ENCODE measurements at regions not wholly inside any gene's neighbourhood (a gene's known extent, or its start where the extent isn't known, plus 50 kb on each side); places are given as distances from the start of the nearest gene placed in this dataset.
A peak's percentile ranks its signal among the peaks of the same experiment; 100 is the strongest.

DNA sequence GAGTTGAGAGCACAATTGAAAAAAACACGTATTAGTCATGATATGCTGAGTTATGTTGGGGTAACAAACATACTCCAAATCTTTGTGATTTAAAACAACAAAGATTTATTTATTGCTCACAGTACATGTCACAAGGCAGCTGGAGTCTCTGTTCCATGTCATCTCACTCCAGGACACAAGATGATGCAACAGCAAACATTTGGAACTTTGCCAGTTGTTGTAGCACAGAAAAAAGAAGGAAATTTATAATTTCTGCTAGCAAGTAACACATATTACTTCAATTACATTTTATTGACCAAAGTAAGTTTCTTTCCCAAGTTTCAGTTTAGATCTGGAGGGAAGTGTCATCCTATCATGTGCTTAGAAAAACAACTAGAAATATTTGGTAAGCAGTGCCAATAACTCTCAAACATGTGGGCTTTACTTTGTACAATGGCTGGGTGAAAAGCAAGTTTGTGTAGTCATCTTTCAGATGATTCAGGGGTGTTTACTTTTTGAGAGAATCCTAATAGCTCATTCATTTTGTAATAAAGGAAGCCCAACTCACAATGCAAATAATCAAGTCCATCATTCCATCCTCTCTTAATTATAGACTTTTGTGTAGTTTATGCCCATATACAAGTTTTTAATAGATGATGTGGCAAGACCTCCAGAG is 452.3 kb downstream of the ZIC3 start (continued):
- TF ChIP-seq, protein P1, sequence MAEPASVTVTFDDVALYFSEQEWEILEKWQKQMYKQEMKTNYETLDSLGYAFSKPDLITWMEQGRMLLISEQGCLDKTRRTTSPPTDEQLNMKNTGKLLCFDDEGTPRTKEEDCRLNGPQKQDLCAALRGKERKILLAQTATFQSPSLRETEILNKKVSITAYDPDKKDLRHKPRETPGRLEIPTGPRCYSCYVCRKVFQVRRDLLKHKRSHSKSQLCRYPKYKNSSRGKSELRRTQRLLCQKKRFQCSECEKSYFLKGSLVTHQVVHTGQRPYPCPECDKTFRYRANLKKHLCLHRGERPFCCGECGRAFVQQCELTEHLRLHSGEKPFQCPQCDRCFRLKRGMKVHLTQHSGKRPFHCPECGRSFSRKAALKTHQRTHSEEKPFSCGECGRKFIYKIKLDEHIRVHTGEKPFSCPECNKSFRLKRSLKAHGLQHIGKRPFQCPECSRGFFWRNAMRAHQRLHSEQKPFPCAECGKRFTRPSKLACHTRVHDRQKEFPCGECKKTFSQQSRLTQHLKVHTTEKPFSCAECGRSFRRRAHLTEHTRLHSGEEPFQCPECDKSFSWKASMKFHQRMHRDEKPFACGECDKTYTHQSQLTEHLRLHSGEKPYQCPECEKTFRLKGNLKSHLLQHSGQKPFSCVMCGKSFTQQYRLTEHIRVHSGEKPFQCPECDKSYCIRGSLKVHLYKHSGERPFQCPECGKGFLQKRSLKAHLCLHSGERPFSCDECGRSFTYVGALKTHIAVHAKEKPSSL (CRISPR knock-in tag; conservative IDR thresholded peaks at IDR 0.05) = no peak
- TF ChIP-seq JUN (CRISPR knock-in tag; IDR thresholded peaks at IDR 0.05) (no peak), HMGXB4 (CRISPR knock-in tag; IDR thresholded peaks at IDR 0.05) (no peak), CBFB (CRISPR knock-in tag; IDR thresholded peaks at IDR 0.05; ENCODE audit: low read depth) (no peak)
- TF ChIP-seq, protein P2, sequence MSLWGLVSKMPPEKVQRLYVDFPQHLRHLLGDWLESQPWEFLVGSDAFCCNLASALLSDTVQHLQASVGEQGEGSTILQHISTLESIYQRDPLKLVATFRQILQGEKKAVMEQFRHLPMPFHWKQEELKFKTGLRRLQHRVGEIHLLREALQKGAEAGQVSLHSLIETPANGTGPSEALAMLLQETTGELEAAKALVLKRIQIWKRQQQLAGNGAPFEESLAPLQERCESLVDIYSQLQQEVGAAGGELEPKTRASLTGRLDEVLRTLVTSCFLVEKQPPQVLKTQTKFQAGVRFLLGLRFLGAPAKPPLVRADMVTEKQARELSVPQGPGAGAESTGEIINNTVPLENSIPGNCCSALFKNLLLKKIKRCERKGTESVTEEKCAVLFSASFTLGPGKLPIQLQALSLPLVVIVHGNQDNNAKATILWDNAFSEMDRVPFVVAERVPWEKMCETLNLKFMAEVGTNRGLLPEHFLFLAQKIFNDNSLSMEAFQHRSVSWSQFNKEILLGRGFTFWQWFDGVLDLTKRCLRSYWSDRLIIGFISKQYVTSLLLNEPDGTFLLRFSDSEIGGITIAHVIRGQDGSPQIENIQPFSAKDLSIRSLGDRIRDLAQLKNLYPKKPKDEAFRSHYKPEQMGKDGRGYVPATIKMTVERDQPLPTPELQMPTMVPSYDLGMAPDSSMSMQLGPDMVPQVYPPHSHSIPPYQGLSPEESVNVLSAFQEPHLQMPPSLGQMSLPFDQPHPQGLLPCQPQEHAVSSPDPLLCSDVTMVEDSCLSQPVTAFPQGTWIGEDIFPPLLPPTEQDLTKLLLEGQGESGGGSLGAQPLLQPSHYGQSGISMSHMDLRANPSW (CRISPR knock-in tag; conservative IDR thresholded peaks at IDR 0.05; ENCODE audit: low read depth) = no peak

DNA sequence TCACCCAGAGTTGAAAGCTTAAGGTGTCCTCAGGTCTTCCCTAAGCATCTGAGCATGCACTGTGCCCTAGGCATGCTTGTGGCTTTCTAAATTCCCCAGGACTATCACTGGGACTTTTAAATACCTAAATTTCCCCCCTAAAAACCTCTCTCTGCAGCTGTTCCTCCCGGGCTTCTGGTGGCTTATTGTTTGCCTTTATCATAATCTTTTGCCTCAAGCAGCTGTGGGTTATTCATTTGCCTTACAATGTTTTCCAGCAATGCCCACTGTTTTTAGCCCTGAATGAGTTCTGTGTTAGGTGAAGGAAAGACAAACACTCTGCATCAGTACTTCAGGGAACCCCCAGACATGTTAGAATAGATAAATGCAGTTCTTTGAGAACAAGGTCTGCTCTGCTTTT is 455.0 kb downstream of the ZIC3 start:
- Mint-ChIP-seq H3K36me3 (no peaks in the 10 kb centered on the region), H3K27me3 (ENCODE audit: low read depth) (no peaks in the 10 kb centered on the region), H3K4me3 (no peak overlapping the region), H3K27ac (no peak overlapping the region), H3K9me3 (no peaks in the 10 kb centered on the region), H3K4me1 (peaks cover 19% of the 10 kb centered on the region)
- ATAC-seq = no peak
- DNase-seq (ENCODE audit: low spot score) = no peak
- POLR2A ChIA-PET = no interaction called here
- CTCF ChIA-PET = interaction anchor here (1.5 kb wide), 1 partner anchor 13 kb away, joined by 5 read pairs; no protein-coding TSS in a partner anchor
- TF ChIP-seq TCF7 (CRISPR knock-in tag; IDR thresholded peaks at IDR 0.05; ENCODE audit: low read depth) (no peak), SMAD4 (CRISPR knock-in tag; IDR thresholded peaks at IDR 0.05) (no peak), FOXJ3 (CRISPR knock-in tag; IDR thresholded peaks at IDR 0.05; ENCODE audit: borderline replicate concordance) (no peak), ZNF396 (CRISPR knock-in tag; IDR thresholded peaks at IDR 0.05; ENCODE audit: borderline replicate concordance) (no peak), GRHL2 (CRISPR knock-in tag; IDR thresholded peaks at IDR 0.05; ENCODE audit: insufficient replicate concordance, severe bottlenecking) (no peak)

DNA sequence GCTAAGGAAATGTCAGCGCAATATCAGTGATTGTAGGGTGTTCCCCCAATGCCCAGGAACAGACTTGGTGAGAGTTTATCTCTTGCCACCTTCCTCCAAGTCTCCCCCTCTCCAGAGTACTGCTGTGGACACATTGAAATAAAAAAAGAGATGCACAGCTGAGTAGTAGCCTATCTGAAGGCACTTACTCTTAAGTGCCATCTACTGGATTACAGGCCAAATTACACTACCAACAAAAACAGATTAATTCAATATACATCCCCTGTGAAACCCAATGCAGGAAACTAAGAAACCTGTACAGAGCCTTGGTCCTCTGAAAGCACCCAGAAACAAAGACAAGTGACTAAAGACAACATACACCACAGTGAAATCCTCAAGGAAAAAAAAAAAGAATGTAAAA is 460.3 kb downstream of the ZIC3 start:
- Mint-ChIP-seq H3K36me3 (no peaks in the 10 kb centered on the region), H3K9me3 (no peaks in the 10 kb centered on the region), H3K4me3 (no peak overlapping the region), H3K27me3 (ENCODE audit: low read depth) (no peaks in the 10 kb centered on the region), H3K27ac (no peak overlapping the region), H3K4me1 (peaks cover 13% of the 10 kb centered on the region)
- CTCF ChIA-PET = interaction anchor here (0.8 to 1.4 kb wide), 8 partner anchors 8 to 599 kb away, joined by 3 to 5 read pairs (median 3); no protein-coding TSS in a partner anchor
- DNase-seq (ENCODE audit: low spot score) (no peak), ATAC-seq (peak; percentile 85)
- POLR2A ChIA-PET = no interaction called here
- TF ChIP-seq IRF2 (CRISPR knock-in tag; IDR thresholded peaks at IDR 0.05; ENCODE audit: borderline replicate concordance, low read depth) (no peak), MLX (CRISPR knock-in tag; IDR thresholded peaks at IDR 0.05) (no peak), SMAD3 (CRISPR knock-in tag; IDR thresholded peaks at IDR 0.05; ENCODE audit: borderline replicate concordance) (no peak), ESRRA (CRISPR knock-in tag; IDR thresholded peaks at IDR 0.05; ENCODE audit: borderline replicate concordance) (no peak), NR1H2 (CRISPR knock-in tag; IDR thresholded peaks at IDR 0.05) (no peak), GRHL2 (CRISPR knock-in tag; IDR thresholded peaks at IDR 0.05; ENCODE audit: insufficient replicate concordance, severe bottlenecking) (no peak), NFATC4 (CRISPR knock-in tag; IDR thresholded peaks at IDR 0.05) (no peak)
- TF ChIP-seq, protein P3, sequence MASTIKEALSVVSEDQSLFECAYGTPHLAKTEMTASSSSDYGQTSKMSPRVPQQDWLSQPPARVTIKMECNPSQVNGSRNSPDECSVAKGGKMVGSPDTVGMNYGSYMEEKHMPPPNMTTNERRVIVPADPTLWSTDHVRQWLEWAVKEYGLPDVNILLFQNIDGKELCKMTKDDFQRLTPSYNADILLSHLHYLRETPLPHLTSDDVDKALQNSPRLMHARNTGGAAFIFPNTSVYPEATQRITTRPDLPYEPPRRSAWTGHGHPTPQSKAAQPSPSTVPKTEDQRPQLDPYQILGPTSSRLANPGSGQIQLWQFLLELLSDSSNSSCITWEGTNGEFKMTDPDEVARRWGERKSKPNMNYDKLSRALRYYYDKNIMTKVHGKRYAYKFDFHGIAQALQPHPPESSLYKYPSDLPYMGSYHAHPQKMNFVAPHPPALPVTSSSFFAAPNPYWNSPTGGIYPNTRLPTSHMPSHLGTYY (CRISPR knock-in tag; IDR thresholded peaks at IDR 0.05) = no peak
- TF ChIP-seq, protein P4, sequence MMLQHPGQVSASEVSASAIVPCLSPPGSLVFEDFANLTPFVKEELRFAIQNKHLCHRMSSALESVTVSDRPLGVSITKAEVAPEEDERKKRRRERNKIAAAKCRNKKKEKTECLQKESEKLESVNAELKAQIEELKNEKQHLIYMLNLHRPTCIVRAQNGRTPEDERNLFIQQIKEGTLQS (CRISPR knock-in tag; conservative IDR thresholded peaks at IDR 0.05) = no peak
- TF ChIP-seq, protein P5, sequence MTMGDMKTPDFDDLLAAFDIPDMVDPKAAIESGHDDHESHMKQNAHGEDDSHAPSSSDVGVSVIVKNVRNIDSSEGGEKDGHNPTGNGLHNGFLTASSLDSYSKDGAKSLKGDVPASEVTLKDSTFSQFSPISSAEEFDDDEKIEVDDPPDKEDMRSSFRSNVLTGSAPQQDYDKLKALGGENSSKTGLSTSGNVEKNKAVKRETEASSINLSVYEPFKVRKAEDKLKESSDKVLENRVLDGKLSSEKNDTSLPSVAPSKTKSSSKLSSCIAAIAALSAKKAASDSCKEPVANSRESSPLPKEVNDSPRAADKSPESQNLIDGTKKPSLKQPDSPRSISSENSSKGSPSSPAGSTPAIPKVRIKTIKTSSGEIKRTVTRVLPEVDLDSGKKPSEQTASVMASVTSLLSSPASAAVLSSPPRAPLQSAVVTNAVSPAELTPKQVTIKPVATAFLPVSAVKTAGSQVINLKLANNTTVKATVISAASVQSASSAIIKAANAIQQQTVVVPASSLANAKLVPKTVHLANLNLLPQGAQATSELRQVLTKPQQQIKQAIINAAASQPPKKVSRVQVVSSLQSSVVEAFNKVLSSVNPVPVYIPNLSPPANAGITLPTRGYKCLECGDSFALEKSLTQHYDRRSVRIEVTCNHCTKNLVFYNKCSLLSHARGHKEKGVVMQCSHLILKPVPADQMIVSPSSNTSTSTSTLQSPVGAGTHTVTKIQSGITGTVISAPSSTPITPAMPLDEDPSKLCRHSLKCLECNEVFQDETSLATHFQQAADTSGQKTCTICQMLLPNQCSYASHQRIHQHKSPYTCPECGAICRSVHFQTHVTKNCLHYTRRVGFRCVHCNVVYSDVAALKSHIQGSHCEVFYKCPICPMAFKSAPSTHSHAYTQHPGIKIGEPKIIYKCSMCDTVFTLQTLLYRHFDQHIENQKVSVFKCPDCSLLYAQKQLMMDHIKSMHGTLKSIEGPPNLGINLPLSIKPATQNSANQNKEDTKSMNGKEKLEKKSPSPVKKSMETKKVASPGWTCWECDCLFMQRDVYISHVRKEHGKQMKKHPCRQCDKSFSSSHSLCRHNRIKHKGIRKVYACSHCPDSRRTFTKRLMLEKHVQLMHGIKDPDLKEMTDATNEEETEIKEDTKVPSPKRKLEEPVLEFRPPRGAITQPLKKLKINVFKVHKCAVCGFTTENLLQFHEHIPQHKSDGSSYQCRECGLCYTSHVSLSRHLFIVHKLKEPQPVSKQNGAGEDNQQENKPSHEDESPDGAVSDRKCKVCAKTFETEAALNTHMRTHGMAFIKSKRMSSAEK (CRISPR knock-in tag; IDR thresholded peaks at IDR 0.05; ENCODE audit: borderline replicate concordance) = no peak
